NCI-H128 (cell line): ENCODE measurements at regions not wholly inside any gene's neighbourhood (a gene's known extent, or its start where the extent isn't known, plus 50 kb on each side); places are given as distances from the start of the nearest gene placed in this dataset.

Experiments
- DNase-seq: peaks from one replicate; lab custom pipeline; 2025; ENCODE audit not compliant: unreplicated experiment; lab: John Stamatoyannopoulos, UW

- no peak for DNase-seq
Measured at GRCh38 chr14:61139006-61139599, 142.0 kb downstream of the TMEM30B start.

- DNase-seq, result no peak
Measured at GRCh38 chr14:61132894-61133293, 148.2 kb downstream of the TMEM30B start.

- DNase-seq, result no peak
Measured at GRCh38 chr14:61132336-61132735, 148.8 kb downstream of the TMEM30B start.

GRCh38 chr14:61130512-61131260, 149.6 kb downstream of the SLC38A6 start:
- no peak for DNase-seq

- no peak for DNase-seq
Measured at GRCh38 chr14:61129168-61129745, 148.2 kb downstream of the SLC38A6 start.

GRCh38 chr14:61128382-61129167, 147.5 kb downstream of the SLC38A6 start:
- no peak for DNase-seq

GRCh38 chr14:61126603-61127498, 145.8 kb downstream of the SLC38A6 start:
- no peak for DNase-seq

- DNase-seq, result no peak
Measured at GRCh38 chr14:61125867-61126572, 145.0 kb downstream of the SLC38A6 start.

- DNase-seq, result no peak
Measured at GRCh38 chr14:61125041-61125866, 144.2 kb downstream of the SLC38A6 start.

- DNase-seq, result no peak
Measured at GRCh38 chr14:61122862-61123261, 141.8 kb downstream of the SLC38A6 start.

- DNase-seq, result no peak
Measured at GRCh38 chr14:61121355-61121787, 140.3 kb downstream of the SLC38A6 start.

- no peak for DNase-seq
Measured at GRCh38 chr14:61120576-61120975, 139.5 kb downstream of the SLC38A6 start.

- no peak for DNase-seq
Measured at GRCh38 chr14:61119006-61119405, 138.0 kb downstream of the SLC38A6 start.

- DNase-seq, result no peak
Measured at GRCh38 chr14:61116369-61116768, 135.3 kb downstream of the SLC38A6 start.

GRCh38 chr14:61113561-61114225, 132.6 kb downstream of the SLC38A6 start:
- no peak for DNase-seq

GRCh38 chr14:61112506-61112905, 131.5 kb downstream of the SLC38A6 start:
- DNase-seq, result no peak

- no peak for DNase-seq
Measured at GRCh38 chr14:61111731-61112130, 130.7 kb downstream of the SLC38A6 start.

- no peak for DNase-seq
Measured at GRCh38 chr14:61111209-61111665, 130.2 kb downstream of the SLC38A6 start.
